SK-N-SH (cell line): ENCODE measurements at regions not wholly inside any gene's neighbourhood (a gene's known extent, or its start where the extent isn't known, plus 50 kb on each side); places are given as distances from the start of the nearest gene placed in this dataset.

Experiments used
- EP300 ChIP-seq, 2 experiments: IDR thresholded peaks; 2 replicates each; pipeline versions ENCODE4 v1.4.0 to v1.6.1; 2012; ENCODE audit warnings: borderline replicate concordance in 1 of 2, low read depth in 1 of 2, low read length in 1 of 2
- GABPA ChIP-seq: IDR thresholded peaks from 2 replicates; pipeline ENCODE4 v1.4.0; 2012; ENCODE audit warnings: low read depth, mild to moderate bottlenecking
- JUND ChIP-seq: IDR thresholded peaks from 2 replicates; pipeline ENCODE4 v1.4.0; 2012
- POLR2AphosphoS5 ChIP-seq: IDR thresholded peaks from 2 replicates; pipeline ENCODE4 v1.6.1; 2012; ENCODE audit warnings: low read depth, low read length
- TEAD4 ChIP-seq: IDR thresholded peaks from 2 replicates; pipeline ENCODE4 v1.4.0; 2012; ENCODE audit warnings: mild to moderate bottlenecking, borderline replicate concordance; ENCODE audit not compliant: insufficient read depth
- YY1 ChIP-seq: IDR thresholded peaks from 2 replicates; pipeline ENCODE4 v1.4.0; 2012; ENCODE audit warnings: low read depth, mild to moderate bottlenecking
- TF ChIP-seq, protein P1 (sequence below): fragments of 200-600 bp; sonication (generic); IDR thresholded peaks from 2 replicates; pipeline ENCODE4 v1.6.1; 2017; ENCODE audit warnings: antibody characterized with exemption, mild to moderate bottlenecking, moderate library complexity
- TF ChIP-seq, protein P2 (sequence below): IDR thresholded peaks from 2 replicates; pipeline ENCODE4; 2012
- TF ChIP-seq, protein P3 (sequence below): IDR thresholded peaks from 2 replicates; pipeline ENCODE4 v1.4.0; 2012; ENCODE audit warnings: low read depth
- TF ChIP-seq, protein P4 (sequence below): IDR thresholded peaks from 2 replicates; pipeline ENCODE4 v1.4.0; 2012; ENCODE audit warnings: low read depth, borderline replicate concordance
- TF ChIP-seq, protein P5 (sequence below): IDR thresholded peaks from 2 replicates; pipeline ENCODE4 v1.6.1; 2012; ENCODE audit warnings: mild to moderate bottlenecking, low read depth, low read length, moderate library complexity

DNA sequence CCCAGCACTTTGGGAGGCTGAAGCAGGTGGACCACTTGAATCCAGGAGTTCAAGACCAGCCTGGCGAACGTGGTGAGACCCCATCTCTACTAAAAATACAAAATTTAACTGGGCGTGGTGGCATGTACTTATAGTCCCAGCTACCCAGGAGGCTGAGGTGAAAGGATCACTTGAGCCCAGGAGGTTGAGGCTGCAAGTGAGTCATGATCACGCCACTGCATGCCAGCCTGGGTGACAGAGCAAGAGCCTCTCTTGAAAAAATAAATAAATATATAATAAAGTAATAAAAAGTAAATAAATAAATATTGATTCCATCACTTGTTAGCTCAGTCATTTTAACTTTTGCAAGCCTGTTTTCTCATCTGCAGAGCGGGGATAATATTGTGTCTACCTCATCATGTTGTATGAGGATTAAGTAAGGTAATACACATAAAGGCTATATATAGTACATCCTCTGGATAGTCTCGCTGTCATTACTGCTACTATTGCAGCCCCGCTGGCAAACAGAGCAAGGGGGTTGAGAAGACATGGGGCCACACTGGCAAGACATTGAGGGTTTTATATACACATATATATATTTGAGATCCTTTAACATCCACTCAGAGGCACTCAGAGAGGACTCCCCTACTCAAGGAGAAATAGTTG, 210.9 kb downstream of the C9orf152 start:
- TF ChIP-seq TEAD4: no peak
- no peak for TF ChIP-seq POLR2AphosphoS5
- TF ChIP-seq, protein P1, sequence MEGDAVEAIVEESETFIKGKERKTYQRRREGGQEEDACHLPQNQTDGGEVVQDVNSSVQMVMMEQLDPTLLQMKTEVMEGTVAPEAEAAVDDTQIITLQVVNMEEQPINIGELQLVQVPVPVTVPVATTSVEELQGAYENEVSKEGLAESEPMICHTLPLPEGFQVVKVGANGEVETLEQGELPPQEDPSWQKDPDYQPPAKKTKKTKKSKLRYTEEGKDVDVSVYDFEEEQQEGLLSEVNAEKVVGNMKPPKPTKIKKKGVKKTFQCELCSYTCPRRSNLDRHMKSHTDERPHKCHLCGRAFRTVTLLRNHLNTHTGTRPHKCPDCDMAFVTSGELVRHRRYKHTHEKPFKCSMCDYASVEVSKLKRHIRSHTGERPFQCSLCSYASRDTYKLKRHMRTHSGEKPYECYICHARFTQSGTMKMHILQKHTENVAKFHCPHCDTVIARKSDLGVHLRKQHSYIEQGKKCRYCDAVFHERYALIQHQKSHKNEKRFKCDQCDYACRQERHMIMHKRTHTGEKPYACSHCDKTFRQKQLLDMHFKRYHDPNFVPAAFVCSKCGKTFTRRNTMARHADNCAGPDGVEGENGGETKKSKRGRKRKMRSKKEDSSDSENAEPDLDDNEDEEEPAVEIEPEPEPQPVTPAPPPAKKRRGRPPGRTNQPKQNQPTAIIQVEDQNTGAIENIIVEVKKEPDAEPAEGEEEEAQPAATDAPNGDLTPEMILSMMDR: no peak
- TF ChIP-seq JUND: no peak
- TF ChIP-seq, protein P2, sequence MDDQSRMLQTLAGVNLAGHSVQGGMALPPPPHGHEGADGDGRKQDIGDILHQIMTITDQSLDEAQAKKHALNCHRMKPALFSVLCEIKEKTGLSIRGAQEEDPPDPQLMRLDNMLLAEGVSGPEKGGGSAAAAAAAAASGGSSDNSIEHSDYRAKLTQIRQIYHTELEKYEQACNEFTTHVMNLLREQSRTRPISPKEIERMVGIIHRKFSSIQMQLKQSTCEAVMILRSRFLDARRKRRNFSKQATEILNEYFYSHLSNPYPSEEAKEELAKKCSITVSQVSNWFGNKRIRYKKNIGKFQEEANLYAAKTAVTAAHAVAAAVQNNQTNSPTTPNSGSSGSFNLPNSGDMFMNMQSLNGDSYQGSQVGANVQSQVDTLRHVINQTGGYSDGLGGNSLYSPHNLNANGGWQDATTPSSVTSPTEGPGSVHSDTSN: no peak
- TF ChIP-seq, protein P3, sequence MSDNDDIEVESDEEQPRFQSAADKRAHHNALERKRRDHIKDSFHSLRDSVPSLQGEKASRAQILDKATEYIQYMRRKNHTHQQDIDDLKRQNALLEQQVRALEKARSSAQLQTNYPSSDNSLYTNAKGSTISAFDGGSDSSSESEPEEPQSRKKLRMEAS: no peak
- TF ChIP-seq, protein P4, sequence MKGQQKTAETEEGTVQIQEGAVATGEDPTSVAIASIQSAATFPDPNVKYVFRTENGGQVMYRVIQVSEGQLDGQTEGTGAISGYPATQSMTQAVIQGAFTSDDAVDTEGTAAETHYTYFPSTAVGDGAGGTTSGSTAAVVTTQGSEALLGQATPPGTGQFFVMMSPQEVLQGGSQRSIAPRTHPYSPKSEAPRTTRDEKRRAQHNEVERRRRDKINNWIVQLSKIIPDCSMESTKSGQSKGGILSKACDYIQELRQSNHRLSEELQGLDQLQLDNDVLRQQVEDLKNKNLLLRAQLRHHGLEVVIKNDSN: no peak
- TF ChIP-seq GABPA: no peak
- TF ChIP-seq EP300 (IDR thresholded peaks at IDR 0.05; ENCODE audit: borderline replicate concordance in 1 of 2, low read depth in 1 of 2, low read length in 1 of 2): no peak
- TF ChIP-seq YY1: no peak
- TF ChIP-seq, protein P5, sequence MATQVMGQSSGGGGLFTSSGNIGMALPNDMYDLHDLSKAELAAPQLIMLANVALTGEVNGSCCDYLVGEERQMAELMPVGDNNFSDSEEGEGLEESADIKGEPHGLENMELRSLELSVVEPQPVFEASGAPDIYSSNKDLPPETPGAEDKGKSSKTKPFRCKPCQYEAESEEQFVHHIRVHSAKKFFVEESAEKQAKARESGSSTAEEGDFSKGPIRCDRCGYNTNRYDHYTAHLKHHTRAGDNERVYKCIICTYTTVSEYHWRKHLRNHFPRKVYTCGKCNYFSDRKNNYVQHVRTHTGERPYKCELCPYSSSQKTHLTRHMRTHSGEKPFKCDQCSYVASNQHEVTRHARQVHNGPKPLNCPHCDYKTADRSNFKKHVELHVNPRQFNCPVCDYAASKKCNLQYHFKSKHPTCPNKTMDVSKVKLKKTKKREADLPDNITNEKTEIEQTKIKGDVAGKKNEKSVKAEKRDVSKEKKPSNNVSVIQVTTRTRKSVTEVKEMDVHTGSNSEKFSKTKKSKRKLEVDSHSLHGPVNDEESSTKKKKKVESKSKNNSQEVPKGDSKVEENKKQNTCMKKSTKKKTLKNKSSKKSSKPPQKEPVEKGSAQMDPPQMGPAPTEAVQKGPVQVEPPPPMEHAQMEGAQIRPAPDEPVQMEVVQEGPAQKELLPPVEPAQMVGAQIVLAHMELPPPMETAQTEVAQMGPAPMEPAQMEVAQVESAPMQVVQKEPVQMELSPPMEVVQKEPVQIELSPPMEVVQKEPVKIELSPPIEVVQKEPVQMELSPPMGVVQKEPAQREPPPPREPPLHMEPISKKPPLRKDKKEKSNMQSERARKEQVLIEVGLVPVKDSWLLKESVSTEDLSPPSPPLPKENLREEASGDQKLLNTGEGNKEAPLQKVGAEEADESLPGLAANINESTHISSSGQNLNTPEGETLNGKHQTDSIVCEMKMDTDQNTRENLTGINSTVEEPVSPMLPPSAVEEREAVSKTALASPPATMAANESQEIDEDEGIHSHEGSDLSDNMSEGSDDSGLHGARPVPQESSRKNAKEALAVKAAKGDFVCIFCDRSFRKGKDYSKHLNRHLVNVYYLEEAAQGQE: no peak
